Activated CD4-positive, alpha-beta memory T cell treated with anti-CD3 and anti-CD28 coated beads for 36 hours (primary cell): ENCODE measurements at regions not wholly inside any gene's neighbourhood (a gene's known extent, or its start where the extent isn't known, plus 50 kb on each side); places are given as distances from the start of the nearest gene placed in this dataset.
A peak's percentile ranks its signal among the peaks of the same experiment; 100 is the strongest.

Experiments used
- CTCF ChIA-PET: fragments of 350-600 bp; sonication (Branson Sonifier 250); formaldehyde crosslinking; loops from one replicate; lab custom pipeline; 2021; ENCODE audit warnings: antibody characterized with exemption, inconsistent platforms; lab: Charles Lee
- POLR2A ChIA-PET: fragments of 350-600 bp; sonication (Branson Sonifier 250); formaldehyde crosslinking; loops from one replicate; lab custom pipeline; 2021; ENCODE audit warnings: antibody characterized with exemption; lab: Charles Lee
- DNase-seq: peaks from one replicate; pipeline ENCODE4 v3.0.0-alpha.2; 2020
- H3K27ac Mint-ChIP-seq: one replicate; pipeline ENCODE4 v1.8.0; 2021; ENCODE audit warnings: mixed read lengths
- H3K27me3 Mint-ChIP-seq: one replicate; pipeline ENCODE4 v1.8.0; 2021; ENCODE audit warnings: mixed read lengths
- H3K36me3 Mint-ChIP-seq: one replicate; pipeline ENCODE4 v1.8.0; 2021; ENCODE audit warnings: mixed read lengths
- H3K4me1 Mint-ChIP-seq: one replicate; pipeline ENCODE4 v1.8.0; 2021; ENCODE audit warnings: low read depth, mixed read lengths
- H3K4me3 Mint-ChIP-seq: one replicate; pipeline ENCODE4 v1.8.0; 2021; ENCODE audit warnings: mild to moderate bottlenecking, mixed read lengths
- H3K9me3 Mint-ChIP-seq: one replicate; pipeline ENCODE4 v1.8.0; 2021; ENCODE audit warnings: mixed read lengths
- intact Hi-C: fragments of 100-400 bp; cut with micrococcal nuclease; formaldehyde crosslinking; loops from one replicate; pipeline ENCODE4 v1.15.1; 2023

DNA sequence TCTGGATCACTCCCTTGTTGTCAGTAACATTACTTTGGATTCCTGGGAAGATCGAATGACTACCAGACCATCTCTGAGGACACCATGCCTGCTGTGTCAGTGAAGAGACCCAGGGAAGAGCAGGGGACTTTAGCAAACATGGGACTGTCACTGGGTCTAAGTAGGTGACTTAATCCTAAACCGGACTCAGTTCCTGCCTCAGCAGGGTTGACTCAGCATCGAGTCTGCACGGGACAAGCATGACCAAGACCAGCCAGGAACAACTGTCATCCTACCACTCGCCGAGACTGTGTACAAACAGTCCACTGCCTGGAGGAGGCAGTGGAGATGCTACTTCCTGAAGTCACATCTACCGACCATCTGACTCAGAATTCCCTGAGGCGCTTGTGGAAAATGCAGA is 53.2 kb upstream of the RAB4A start:
- intact Hi-C loops, result no loop called here
- Mint-ChIP-seq H3K27ac (no peak overlapping the region), H3K4me3 (no peak overlapping the region), H3K36me3 (no peaks in the 10 kb centered on the region), H3K27me3 (no peaks in the 10 kb centered on the region), H3K9me3 (no peaks in the 10 kb centered on the region), H3K4me1 (no peaks in the 10 kb centered on the region)
- ChIA-PET POLR2A (interaction anchor here (0.6 kb wide), 1 partner anchor 415 kb away, joined by 3 read pairs; no protein-coding TSS in a partner anchor), CTCF (interaction anchor here (1.5 kb wide), 1 partner anchor 10 kb away, joined by 5 read pairs; no protein-coding TSS in a partner anchor)
- peak; percentile 35 for DNase-seq

DNA sequence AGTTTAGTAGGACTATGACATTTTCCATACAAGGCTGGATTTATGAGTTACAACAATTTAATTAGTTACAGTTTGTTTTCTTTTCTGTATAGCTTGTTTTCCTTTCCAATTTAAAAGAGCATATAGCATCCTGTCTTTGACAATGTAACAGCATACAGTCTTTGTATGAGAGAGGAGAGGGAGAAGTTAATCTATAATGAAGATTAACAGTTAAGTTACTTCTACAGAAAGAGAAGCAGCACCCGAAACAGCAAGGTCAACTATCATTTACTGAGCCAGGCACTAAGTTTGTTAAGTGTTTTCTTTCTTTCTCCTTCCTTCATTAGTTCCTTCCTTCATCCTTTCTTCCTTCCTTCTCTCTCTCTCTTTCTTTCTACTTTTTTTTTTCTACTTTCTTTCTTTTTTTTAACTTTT is 52.3 kb upstream of the RAB4A start:
- Mint-ChIP-seq H3K4me1 (no peaks in the 10 kb centered on the region), H3K4me3 (no peak overlapping the region), H3K9me3 (no peaks in the 10 kb centered on the region), H3K36me3 (no peaks in the 10 kb centered on the region), H3K27me3 (no peaks in the 10 kb centered on the region), H3K27ac (no peak overlapping the region)
- ChIA-PET POLR2A (no interaction called here), CTCF (interaction anchor here (0.6 to 1.5 kb wide), 3 partner anchors 9 to 470 kb away, joined by 4 to 5 read pairs (median 4); no protein-coding TSS in a partner anchor)
- DNase-seq, result no peak
- intact Hi-C loops, result no loop called here

DNA sequence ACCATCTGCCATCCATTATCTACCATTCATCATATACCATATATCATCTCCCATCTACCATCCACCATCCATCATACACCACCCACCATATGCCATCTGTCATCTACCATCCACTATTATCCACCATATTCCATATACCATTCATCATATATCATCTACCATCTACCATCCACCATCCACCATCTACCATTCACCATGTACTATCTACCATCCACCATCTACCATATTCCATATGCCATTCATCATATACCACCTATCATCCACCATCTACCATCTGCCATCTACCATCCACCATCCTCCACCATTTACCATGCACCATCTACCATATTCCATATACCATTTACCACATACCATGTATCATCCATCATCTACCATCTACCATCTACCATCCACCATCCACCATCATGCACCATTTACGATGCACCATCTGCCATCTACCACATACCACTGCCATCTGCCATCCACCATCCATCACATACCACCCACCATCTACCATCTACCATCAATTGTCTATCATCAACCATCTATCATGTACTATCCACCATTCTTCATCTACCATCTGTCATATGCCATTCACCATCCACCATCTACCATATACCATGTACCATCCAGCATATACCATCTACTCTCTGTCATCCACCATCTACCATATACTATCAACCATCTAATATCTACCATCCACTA is 50.6 kb upstream of the RAB4A start:
- no peaks in the 10 kb centered on the region for H3K9me3 Mint-ChIP-seq
- intact Hi-C loops, result loop anchor here (10.0 kb wide), 1 partner anchor 526 kb away; no protein-coding TSS in a partner anchor
- no peak for DNase-seq
- ChIA-PET CTCF (no interaction called here), POLR2A (no interaction called here)
- H3K27ac Mint-ChIP-seq, result no peak overlapping the region
- H3K4me3 Mint-ChIP-seq, result no peak overlapping the region
- no peaks in the 10 kb centered on the region for H3K4me1 Mint-ChIP-seq
- H3K36me3 Mint-ChIP-seq, result no peaks in the 10 kb centered on the region
- H3K27me3 Mint-ChIP-seq, result no peaks in the 10 kb centered on the region

DNA sequence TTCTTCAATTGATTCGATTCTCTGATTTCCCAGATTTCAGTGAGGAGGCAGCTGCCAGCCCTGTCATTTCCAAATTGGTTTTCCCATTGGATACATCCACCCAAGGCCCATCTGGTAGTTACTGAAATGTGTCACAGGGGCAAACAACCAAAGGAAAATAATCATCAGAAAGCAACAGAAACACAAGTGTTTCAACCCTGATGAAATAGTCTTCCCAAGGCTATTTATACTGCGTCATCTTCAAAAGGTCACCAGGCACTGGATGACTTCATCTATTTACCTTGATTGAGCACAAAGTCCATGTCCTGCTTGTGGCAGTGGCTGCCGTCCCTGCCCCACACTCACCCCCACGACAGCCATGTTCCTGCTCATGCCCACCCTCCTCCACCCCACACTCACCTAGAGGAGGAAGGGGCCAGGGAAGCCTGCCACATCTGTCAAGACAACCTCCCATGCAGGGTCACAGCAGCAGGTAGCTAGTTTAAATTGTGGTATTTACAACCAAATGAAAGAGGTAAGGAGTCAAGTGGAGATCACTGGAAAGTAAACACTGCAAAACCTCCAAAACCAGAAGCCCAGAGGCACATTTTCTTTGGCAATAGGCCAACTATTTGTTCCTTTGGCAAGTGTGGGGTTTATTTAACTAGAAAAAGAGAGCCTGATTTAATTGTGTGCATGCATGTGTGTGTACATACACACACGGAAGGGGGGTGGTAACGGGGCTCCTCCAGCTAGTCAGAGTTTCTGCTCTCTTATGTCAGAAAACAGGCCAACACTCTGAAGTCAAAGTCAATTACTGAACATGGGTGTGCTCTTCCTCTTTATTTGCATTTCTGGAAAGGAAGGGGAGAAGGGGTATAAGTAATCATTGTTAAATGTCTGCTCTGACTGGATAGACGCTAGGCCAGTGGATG is 49.5 kb upstream of the RAB4A start:
- no peak for DNase-seq
- no peaks in the 10 kb centered on the region for H3K9me3 Mint-ChIP-seq
- H3K27ac Mint-ChIP-seq, result no peak overlapping the region
- POLR2A ChIA-PET, result no interaction called here
- no peaks in the 10 kb centered on the region for H3K36me3 Mint-ChIP-seq
- no peak overlapping the region for H3K4me3 Mint-ChIP-seq
- no peaks in the 10 kb centered on the region for H3K4me1 Mint-ChIP-seq
- CTCF ChIA-PET, result interaction anchor here (1.4 kb wide), 1 partner anchor 557 kb away, joined by 3 read pairs; no protein-coding TSS in a partner anchor
- H3K27me3 Mint-ChIP-seq, result no peaks in the 10 kb centered on the region
- intact Hi-C loops, result loop anchor here (10.0 kb wide), 1 partner anchor 527 kb away; no protein-coding TSS in a partner anchor
